ENCODE measurements at regions not wholly inside any gene's neighbourhood (a gene's known extent, or its start where the extent isn't known, plus 50 kb on each side); places are given as distances from the start of the nearest gene placed in this dataset.
"Not testable (repeated sequence)": the region's sequence is repeated elsewhere in the genome, so short reads cannot be mapped to it uniquely, and the experiment has no call there.

- not testable (repeated sequence) for DNase-seq (ENCODE audit: low read depth in 2 of 2)
Observed at GRCh38 chr3:195999176-195999575, 82.7 kb downstream of the TFRC start.

GRCh38 chr3:195996314-195996713 is 85.6 kb downstream of the TFRC start:
- DNase-seq (ENCODE audit: low read depth in 2 of 2): not testable (repeated sequence)

- peak; percentile 48 to 54 for DNase-seq (ENCODE audit: low read depth in 2 of 2)
Observed at GRCh38 chr3:195994343-195994742, 86.0 kb upstream of the TNK2 start.

GRCh38 chr3:195993671-195994070 is 85.3 kb upstream of the TNK2 start:
- DNase-seq (ENCODE audit: low read depth in 2 of 2): not testable (repeated sequence)

- not testable (repeated sequence) for DNase-seq (ENCODE audit: low read depth in 2 of 2)
Observed at GRCh38 chr3:195992956-195993595, 84.7 kb upstream of the TNK2 start.

- DNase-seq (ENCODE audit: low read depth in 2 of 2): not testable (repeated sequence)
Observed at GRCh38 chr3:195991986-195992385, 83.6 kb upstream of the TNK2 start.

- not testable (repeated sequence) for DNase-seq (ENCODE audit: low read depth in 2 of 2)
Observed at GRCh38 chr3:195991243-195991642, 82.9 kb upstream of the TNK2 start.

- not testable (repeated sequence) for DNase-seq (ENCODE audit: low read depth in 2 of 2)
Observed at GRCh38 chr3:195990841-195991174, 82.5 kb upstream of the TNK2 start.

- peak; percentile 91 to 95 for DNase-seq (ENCODE audit: low read depth in 2 of 2)
Observed at GRCh38 chr3:195989921-195990840, 81.8 kb upstream of the TNK2 start.

- not testable (repeated sequence) for DNase-seq (ENCODE audit: low read depth in 2 of 2)
Observed at GRCh38 chr3:195989197-195989920, 81.0 kb upstream of the TNK2 start.

GRCh38 chr3:195988764-195989163 is 80.4 kb upstream of the TNK2 start:
- not testable (repeated sequence) for DNase-seq (ENCODE audit: low read depth in 2 of 2)

- not testable (repeated sequence) for DNase-seq (ENCODE audit: low read depth in 2 of 2)
Observed at GRCh38 chr3:195987001-195987400, 78.7 kb upstream of the TNK2 start.

GRCh38 chr3:195986576-195986975 is 78.2 kb upstream of the TNK2 start:
- not testable (repeated sequence) for DNase-seq (ENCODE audit: low read depth in 2 of 2)

GRCh38 chr3:195985348-195985920 is 77.1 kb upstream of the TNK2 start:
- DNase-seq (ENCODE audit: low read depth in 2 of 2): not testable (repeated sequence)

GRCh38 chr3:195984392-195985030 is 76.2 kb upstream of the TNK2 start:
- DNase-seq (ENCODE audit: low read depth in 2 of 2): not testable (repeated sequence)

- DNase-seq (ENCODE audit: low read depth in 2 of 2): not testable (repeated sequence)
Observed at GRCh38 chr3:195983880-195984279, 75.5 kb upstream of the TNK2 start.

- not testable (repeated sequence) for DNase-seq (ENCODE audit: low read depth in 2 of 2)
Observed at GRCh38 chr3:195982754-195983153, 74.4 kb upstream of the TNK2 start.

GRCh38 chr3:195981778-195982177 is 73.4 kb upstream of the TNK2 start:
- DNase-seq (ENCODE audit: low read depth in 2 of 2): not testable (repeated sequence)

- DNase-seq (ENCODE audit: low read depth in 2 of 2): not testable (repeated sequence)
Observed at GRCh38 chr3:195979877-195980276, 71.5 kb upstream of the TNK2 start.

GRCh38 chr3:195978585-195978984 is 70.2 kb upstream of the TNK2 start:
- not testable (repeated sequence) for DNase-seq (ENCODE audit: low read depth in 2 of 2)

GRCh38 chr3:195976876-195977275 is 68.5 kb upstream of the TNK2 start:
- not testable (repeated sequence) for DNase-seq (ENCODE audit: low read depth in 2 of 2)
